Kidney capillary endothelial cell (primary cell): ENCODE measurements at regions not wholly inside any gene's neighbourhood (a gene's known extent, or its start where the extent isn't known, plus 50 kb on each side); places are given as distances from the start of the nearest gene placed in this dataset.

Source experiments
- DNase-seq: peaks from one replicate; pipeline ENCODE4 v3.0.0-alpha.2; 2018; ENCODE audit warnings: low spot score

GRCh38 chr10:113420057-113420732 is 132.7 kb upstream of the HABP2 start:
- DNase-seq: no peak

GRCh38 chr10:113420733-113421675 is 131.8 kb upstream of the HABP2 start:
- DNase-seq: no peak

GRCh38 chr10:113422371-113422770 is 130.5 kb upstream of the HABP2 start:
- no peak for DNase-seq

GRCh38 chr10:113423981-113424721 is 128.7 kb upstream of the HABP2 start:
- DNase-seq: no peak

- no peak for DNase-seq
These were observed 127.8 kb upstream of the HABP2 start for GRCh38 chr10:113425008-113425407.

- DNase-seq: no peak
These were observed 127.3 kb upstream of the HABP2 start for GRCh38 chr10:113425541-113425951.

- no peak for DNase-seq
These were observed 126.5 kb upstream of the HABP2 start for GRCh38 chr10:113426181-113426877.

- DNase-seq: no peak
These were observed 125.6 kb upstream of the HABP2 start for GRCh38 chr10:113427236-113427735.

GRCh38 chr10:113427811-113428558 is 124.9 kb upstream of the HABP2 start:
- no peak for DNase-seq

GRCh38 chr10:113430634-113431397 is 122.0 kb upstream of the HABP2 start:
- DNase-seq: no peak

- DNase-seq: no peak
These were observed 121.3 kb upstream of the HABP2 start for GRCh38 chr10:113431398-113432160.

- no peak for DNase-seq
These were observed 119.1 kb upstream of the HABP2 start for GRCh38 chr10:113433711-113434110.

- no peak for DNase-seq
These were observed 118.5 kb upstream of the HABP2 start for GRCh38 chr10:113434315-113434714.

GRCh38 chr10:113434950-113435349 is 117.9 kb upstream of the HABP2 start:
- no peak for DNase-seq

- DNase-seq: no peak
These were observed 117.0 kb upstream of the HABP2 start for GRCh38 chr10:113435881-113436280.

- DNase-seq: no peak
These were observed 116.0 kb upstream of the HABP2 start for GRCh38 chr10:113436851-113437250.

GRCh38 chr10:113438652-113439051 is 114.2 kb upstream of the HABP2 start:
- DNase-seq: no peak

- DNase-seq: no peak
These were observed 111.6 kb upstream of the HABP2 start for GRCh38 chr10:113441220-113441619.

GRCh38 chr10:113441686-113442270 is 111.1 kb upstream of the HABP2 start:
- no peak for DNase-seq
